BLaER1 treated with 17β-estradiol and CSF1 and Interleukin-3, amounts not matched to agents 10 nM and 100 nM (cell line): ENCODE measurements at regions not wholly inside any gene's neighbourhood (a gene's known extent, or its start where the extent isn't known, plus 50 kb on each side); places are given as distances from the start of the nearest gene placed in this dataset.
A peak's percentile ranks its signal among the peaks of the same experiment; 100 is the strongest.

ENCODE experiments used
- H3K27ac ChIP-seq, 11 experiments: shearing (Covaris generic); formaldehyde crosslinking; 2 replicates each; pipeline ENCODE4 v1.8.1; 2022
- H3K27me3 ChIP-seq, 11 experiments: shearing (Covaris generic); formaldehyde crosslinking; 2 replicates each; pipeline ENCODE4 v1.8.1; 2022
- H3K36me3 ChIP-seq, 11 experiments: shearing (Covaris generic); formaldehyde crosslinking; 2 replicates each; pipeline ENCODE4 v1.8.1; 2022
- H3K4me1 ChIP-seq, 10 experiments: shearing (Covaris generic); formaldehyde crosslinking; 2 replicates each; pipeline ENCODE4 v1.8.1; 2022
- H3K4me2 ChIP-seq, 11 experiments: shearing (Covaris generic); formaldehyde crosslinking; 2 replicates each; pipeline ENCODE4 v1.8.1; 2022
- H3K4me3 ChIP-seq, 10 experiments: shearing (Covaris generic); formaldehyde crosslinking; 2 replicates each; pipeline ENCODE4 v1.8.1; 2022
- H3K9ac ChIP-seq, 11 experiments: shearing (Covaris generic); formaldehyde crosslinking; 2 replicates each; pipeline ENCODE4 v1.8.1; 2022
- H3K9me3 ChIP-seq, 11 experiments: shearing (Covaris generic); formaldehyde crosslinking; replicated peaks in 1 of 11; 2 replicates each; pipeline ENCODE4 v1.8.1; 2022
- H4K20me1 ChIP-seq, 11 experiments: shearing (Covaris generic); formaldehyde crosslinking; 2 replicates each; pipeline ENCODE4 v1.8.1; 2022
- Cebpa-rat ChIP-seq, 11 experiments: shearing (Covaris generic); IDR thresholded peaks; 2 replicates each; pipeline ENCODE4 v1.8.1; 2022

- Histone ChIP-seq H4K20me1 (no peaks in the 10 kb centered on the region), H3K27ac (no peak overlapping the region), H3K9ac (no peak overlapping the region), H3K36me3 (peaks cover 0 to 6% (median 0%) of the 10 kb centered on the region in 11 experiments; a peak in 4 of 22 replicates), H3K4me1 (peaks cover 0 to 49% (median 39%) of the 10 kb centered on the region in 10 experiments; a peak in 16 of 20 replicates), H3K4me2 (no peak overlapping the region), H3K9me3 (peaks cover 15 to 21% (median 18%) of the 10 kb centered on the region in 11 experiments), H3K4me3 (no peak overlapping the region), H3K27me3 (no peaks in the 10 kb centered on the region)
- no peak for TF ChIP-seq Cebpa-rat (IDR thresholded peaks at IDR 0.05)
Observed at GRCh38 chr1:30274976-30275621, 448.3 kb downstream of the MATN1 start.

GRCh38 chr1:30274173-30274970 lies 449.0 kb downstream of the MATN1 start:
- no peaks in the 10 kb centered on the region for H3K27me3 ChIP-seq
- H3K4me3 ChIP-seq = peak overlapping the region in 2 of 10 experiments; percentile 24 to 36; a peak in 2 of 20 replicates
- H3K4me1 ChIP-seq = peaks cover 0 to 49% (median 38%) of the 10 kb centered on the region in 10 experiments; a peak in 16 of 20 replicates
- no peak for TF ChIP-seq Cebpa-rat (IDR thresholded peaks at IDR 0.05)
- no peak overlapping the region for H3K27ac ChIP-seq
- H3K36me3 ChIP-seq = peaks cover 0 to 6% (median 0%) of the 10 kb centered on the region in 11 experiments; a peak in 4 of 22 replicates
- no peaks in the 10 kb centered on the region for H4K20me1 ChIP-seq
- H3K9me3 ChIP-seq = peaks cover 15 to 21% (median 18%) of the 10 kb centered on the region in 11 experiments
- peak overlapping the region in 4 of 11 experiments; percentile 62 to 70 (median 66); a peak in 6 of 22 replicates for H3K4me2 ChIP-seq
- H3K9ac ChIP-seq = no peak overlapping the region

- Histone ChIP-seq H3K4me3 (peak overlapping the region in 1 of 10 experiments; percentile 5; a peak in 2 of 20 replicates), H3K4me2 (peak overlapping the region in 9 of 11 experiments; percentile 16 to 70 (median 63); a peak in 17 of 22 replicates), H3K9ac (0 out of 22 replicates have a peak overlapping the region, but pooled peaks of 1 of the 11 experiments have one; percentile 9), H3K36me3 (peaks cover 0 to 6% (median 0%) of the 10 kb centered on the region in 11 experiments; a peak in 4 of 22 replicates), H3K27me3 (no peaks in the 10 kb centered on the region), H3K4me1 (peaks cover 0 to 49% (median 38%) of the 10 kb centered on the region in 10 experiments; a peak in 16 of 20 replicates), H3K27ac (peak overlapping the region in 4 of 11 experiments; percentile 1 to 41 (median 14); a peak in 5 of 22 replicates), H4K20me1 (no peaks in the 10 kb centered on the region), H3K9me3 (peaks cover 15 to 21% (median 18%) of the 10 kb centered on the region in 11 experiments)
- TF ChIP-seq Cebpa-rat (IDR thresholded peaks at IDR 0.05) = no peak
Observed at GRCh38 chr1:30273456-30273855, 449.9 kb downstream of the MATN1 start.

- Histone ChIP-seq H3K9me3 (peaks cover 15 to 24% (median 19%) of the 10 kb centered on the region in 11 experiments), H3K4me1 (peaks cover 0 to 49% (median 38%) of the 10 kb centered on the region in 10 experiments; a peak in 16 of 20 replicates), H4K20me1 (no peaks in the 10 kb centered on the region), H3K9ac (0 out of 22 replicates have a peak overlapping the region, but pooled peaks of 1 of the 11 experiments have one; percentile 9), H3K27ac (peak overlapping the region in 4 of 11 experiments; percentile 1 to 41 (median 14); a peak in 5 of 22 replicates), H3K4me3 (no peak overlapping the region; a peak in 1 of 20 replicates), H3K27me3 (no peaks in the 10 kb centered on the region), H3K36me3 (peaks cover 0 to 6% (median 0%) of the 10 kb centered on the region in 11 experiments; a peak in 4 of 22 replicates), H3K4me2 (peak overlapping the region in 10 of 11 experiments; percentile 9 to 70 (median 62); a peak in 17 of 22 replicates)
- TF ChIP-seq Cebpa-rat (IDR thresholded peaks at IDR 0.05) = no peak
Observed at GRCh38 chr1:30273021-30273325, 450.4 kb downstream of the MATN1 start.

- no peak overlapping the region for H3K9ac ChIP-seq
- 0 out of 22 replicates have a peak overlapping the region, but pooled peaks of 3 of the 11 experiments have one; percentile 1 to 41 (median 10) for H3K27ac ChIP-seq
- peaks cover 15 to 27% (median 19%) of the 10 kb centered on the region in 11 experiments for H3K9me3 ChIP-seq
- H3K36me3 ChIP-seq = peaks cover 0 to 6% (median 0%) of the 10 kb centered on the region in 11 experiments; a peak in 4 of 22 replicates
- H3K27me3 ChIP-seq = no peaks in the 10 kb centered on the region
- peaks cover 0 to 49% (median 38%) of the 10 kb centered on the region in 10 experiments; a peak in 16 of 20 replicates for H3K4me1 ChIP-seq
- TF ChIP-seq Cebpa-rat (IDR thresholded peaks at IDR 0.05) = no peak
- H4K20me1 ChIP-seq = no peaks in the 10 kb centered on the region
- H3K4me2 ChIP-seq = peak overlapping the region in 9 of 11 experiments; percentile 9 to 70 (median 63); a peak in 16 of 22 replicates
- no peak overlapping the region for H3K4me3 ChIP-seq
Observed at GRCh38 chr1:30272277-30273020, 450.9 kb downstream of the MATN1 start.

- Histone ChIP-seq H3K36me3 (peaks cover 0 to 6% (median 0%) of the 10 kb centered on the region in 11 experiments; a peak in 4 of 22 replicates), H3K27ac (no peak overlapping the region), H4K20me1 (no peaks in the 10 kb centered on the region), H3K4me2 (peak overlapping the region in 9 of 11 experiments; percentile 9 to 70 (median 63); a peak in 16 of 22 replicates), H3K27me3 (no peaks in the 10 kb centered on the region), H3K9me3 (peaks cover 15 to 27% (median 19%) of the 10 kb centered on the region in 11 experiments), H3K4me3 (no peak overlapping the region), H3K9ac (0 out of 22 replicates have a peak overlapping the region, but pooled peaks of 1 of the 11 experiments have one; percentile 19), H3K4me1 (peaks cover 0 to 49% (median 38%) of the 10 kb centered on the region in 10 experiments; a peak in 16 of 20 replicates)
- no peak for TF ChIP-seq Cebpa-rat (IDR thresholded peaks at IDR 0.05)
Observed at GRCh38 chr1:30271401-30272276, 451.7 kb downstream of the MATN1 start.

GRCh38 chr1:30270461-30270860 lies 452.9 kb downstream of the MATN1 start:
- Histone ChIP-seq H3K4me3 (no peak overlapping the region), H3K36me3 (peaks cover 0 to 6% (median 0%) of the 10 kb centered on the region in 11 experiments; a peak in 4 of 22 replicates), H3K4me1 (peaks cover 0 to 56% (median 40%) of the 10 kb centered on the region in 10 experiments; a peak in 16 of 20 replicates), H3K9me3 (peaks cover 15 to 27% (median 19%) of the 10 kb centered on the region in 11 experiments), H3K27ac (no peak overlapping the region), H4K20me1 (no peaks in the 10 kb centered on the region), H3K9ac (no peak overlapping the region), H3K27me3 (no peaks in the 10 kb centered on the region), H3K4me2 (peak overlapping the region in 6 of 11 experiments; percentile 12 to 70 (median 66); a peak in 9 of 22 replicates)
- no peak for TF ChIP-seq Cebpa-rat (IDR thresholded peaks at IDR 0.05)
